ENCODE measurements at regions not wholly inside any gene's neighbourhood (a gene's known extent, or its start where the extent isn't known, plus 50 kb on each side); places are given as distances from the start of the nearest gene placed in this dataset.

DNA sequence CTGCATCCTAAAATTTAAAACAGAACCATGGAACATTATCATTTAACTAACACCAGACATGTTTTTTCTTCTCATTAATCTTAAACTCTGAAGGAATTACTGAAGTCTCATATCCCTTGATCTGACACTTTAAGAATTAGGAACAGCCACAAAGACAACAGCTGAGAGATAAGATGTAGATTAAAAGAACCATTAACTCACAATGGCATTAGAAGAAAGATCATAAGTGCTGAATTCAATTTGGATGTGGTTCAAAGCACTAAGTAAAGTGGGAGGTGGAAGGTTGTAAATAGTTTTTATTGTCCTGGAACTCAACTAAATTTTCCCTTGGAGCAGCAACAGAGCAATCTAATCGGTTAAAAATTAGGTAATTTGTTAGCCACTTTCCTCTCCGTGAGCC lies 199.0 kb upstream of the ATP2B1 start:
- in situ Hi-C loops (cut with MboI; ENCODE audit: low pct_ligation_motif_present in 1 of 4, low pct_unique_long_range_greater_than_20kb in 1 of 4, low sequenced_read_pairs in 3 of 4) (no loop called here), intact Hi-C loops (cut with DNase I; ENCODE audit: low total_unique reads) (no loop called here)
- 53 to 67% methylated on average over 2 of the region's 2 CpGs for WGBS, 2 donors (ENCODE audit: low coverage in 1 of 2)
- no peak overlapping the region for H3K4me3 ChIP-seq
- TF ChIP-seq EP300 (IDR thresholded peaks at IDR 0.05; ENCODE audit: low read depth) = no peak
- TF ChIP-seq POLR2AphosphoS5 (IDR thresholded peaks at IDR 0.05) = no peak
- no peak for TF ChIP-seq POLR2A (IDR thresholded peaks at IDR 0.05)
- TF ChIP-seq, protein P1, sequence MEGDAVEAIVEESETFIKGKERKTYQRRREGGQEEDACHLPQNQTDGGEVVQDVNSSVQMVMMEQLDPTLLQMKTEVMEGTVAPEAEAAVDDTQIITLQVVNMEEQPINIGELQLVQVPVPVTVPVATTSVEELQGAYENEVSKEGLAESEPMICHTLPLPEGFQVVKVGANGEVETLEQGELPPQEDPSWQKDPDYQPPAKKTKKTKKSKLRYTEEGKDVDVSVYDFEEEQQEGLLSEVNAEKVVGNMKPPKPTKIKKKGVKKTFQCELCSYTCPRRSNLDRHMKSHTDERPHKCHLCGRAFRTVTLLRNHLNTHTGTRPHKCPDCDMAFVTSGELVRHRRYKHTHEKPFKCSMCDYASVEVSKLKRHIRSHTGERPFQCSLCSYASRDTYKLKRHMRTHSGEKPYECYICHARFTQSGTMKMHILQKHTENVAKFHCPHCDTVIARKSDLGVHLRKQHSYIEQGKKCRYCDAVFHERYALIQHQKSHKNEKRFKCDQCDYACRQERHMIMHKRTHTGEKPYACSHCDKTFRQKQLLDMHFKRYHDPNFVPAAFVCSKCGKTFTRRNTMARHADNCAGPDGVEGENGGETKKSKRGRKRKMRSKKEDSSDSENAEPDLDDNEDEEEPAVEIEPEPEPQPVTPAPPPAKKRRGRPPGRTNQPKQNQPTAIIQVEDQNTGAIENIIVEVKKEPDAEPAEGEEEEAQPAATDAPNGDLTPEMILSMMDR (IDR thresholded peaks at IDR 0.05) = no peak
- H3K27me3 ChIP-seq = no peaks in the 10 kb centered on the region
- H3K4me1 ChIP-seq = no peaks in the 10 kb centered on the region
- H3K36me3 ChIP-seq = no peaks in the 10 kb centered on the region
- peaks cover 0 to 5% of the 10 kb centered on the region in 2 donors for H3K9me3 ChIP-seq
- no peak for DNase-seq
- no peak overlapping the region for H3K27ac ChIP-seq

DNA sequence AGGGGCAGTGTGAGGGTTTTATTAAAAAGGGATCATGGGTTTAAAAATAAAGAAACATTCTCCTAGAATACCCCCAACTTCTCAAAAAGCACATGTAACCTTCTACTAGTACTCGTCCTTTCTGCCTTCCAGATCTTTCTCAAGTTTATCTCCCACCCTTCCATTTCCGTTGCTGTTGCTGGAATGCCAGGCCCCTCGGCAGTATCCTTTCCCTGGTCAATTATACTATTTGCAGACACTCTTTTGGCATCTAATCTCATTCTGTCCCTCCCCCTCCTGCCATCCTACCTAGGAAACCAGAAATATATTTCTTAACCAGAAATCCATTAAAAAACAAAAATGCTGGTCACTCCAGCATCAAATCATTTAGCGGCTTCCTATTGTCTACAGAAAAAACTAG lies 198.2 kb upstream of the ATP2B1 start:
- H3K27me3 ChIP-seq = no peaks in the 10 kb centered on the region
- H3K27ac ChIP-seq = no peak overlapping the region
- no peaks in the 10 kb centered on the region for H3K36me3 ChIP-seq
- no peak overlapping the region for H3K4me3 ChIP-seq
- H3K4me1 ChIP-seq = no peaks in the 10 kb centered on the region
- WGBS, 2 donors (ENCODE audit: low coverage in 1 of 2) = 95 to 97% methylated on average over 4 of the region's 4 CpGs
- TF ChIP-seq, protein P1 (IDR thresholded peaks at IDR 0.05) = no peak
- TF ChIP-seq POLR2A (IDR thresholded peaks at IDR 0.05) (no peak), EP300 (IDR thresholded peaks at IDR 0.05; ENCODE audit: low read depth) (no peak), POLR2AphosphoS5 (IDR thresholded peaks at IDR 0.05) (no peak)
- no peak for DNase-seq
- in situ Hi-C loops (cut with MboI; ENCODE audit: low pct_ligation_motif_present in 1 of 4, low pct_unique_long_range_greater_than_20kb in 1 of 4, low sequenced_read_pairs in 3 of 4) = no loop called here
- intact Hi-C loops (cut with DNase I; ENCODE audit: low total_unique reads) = no loop called here
- peaks cover 0 to 2% of the 10 kb centered on the region in 2 donors for H3K9me3 ChIP-seq

DNA sequence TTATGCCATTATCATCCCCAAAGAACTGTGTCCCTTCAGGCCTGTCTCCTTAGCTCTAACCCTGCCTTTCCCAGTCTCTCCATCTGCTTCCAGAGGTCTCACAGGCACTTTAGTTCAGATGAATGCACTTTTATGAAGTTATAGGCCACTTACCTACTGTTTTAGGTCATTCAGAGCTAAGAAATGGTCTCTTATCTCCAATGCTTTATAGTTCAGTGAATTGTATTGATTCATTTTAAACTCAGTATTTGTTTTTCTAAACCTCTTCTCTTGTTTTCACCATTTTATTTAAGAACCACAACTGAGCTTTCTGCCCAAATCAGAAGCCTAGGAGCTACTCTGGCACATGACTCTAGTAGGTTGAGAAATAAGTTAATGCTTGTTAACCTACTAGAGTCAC lies 197.5 kb upstream of the ATP2B1 start:
- Histone ChIP-seq H3K9me3 (peaks cover 0 to 2% of the 10 kb centered on the region in 2 donors), H3K36me3 (no peaks in the 10 kb centered on the region), H3K27me3 (no peaks in the 10 kb centered on the region), H3K4me1 (no peaks in the 10 kb centered on the region), H3K27ac (no peak overlapping the region), H3K4me3 (no peak overlapping the region)
- intact Hi-C loops (cut with DNase I; ENCODE audit: low total_unique reads) = no loop called here
- TF ChIP-seq EP300 (IDR thresholded peaks at IDR 0.05; ENCODE audit: low read depth) (no peak), POLR2A (IDR thresholded peaks at IDR 0.05) (no peak), POLR2AphosphoS5 (IDR thresholded peaks at IDR 0.05) (no peak)
- TF ChIP-seq, protein P1 (IDR thresholded peaks at IDR 0.05) = no peak
- DNase-seq = no peak
- in situ Hi-C loops (cut with MboI; ENCODE audit: low pct_ligation_motif_present in 1 of 4, low pct_unique_long_range_greater_than_20kb in 1 of 4, low sequenced_read_pairs in 3 of 4) = no loop called here

DNA sequence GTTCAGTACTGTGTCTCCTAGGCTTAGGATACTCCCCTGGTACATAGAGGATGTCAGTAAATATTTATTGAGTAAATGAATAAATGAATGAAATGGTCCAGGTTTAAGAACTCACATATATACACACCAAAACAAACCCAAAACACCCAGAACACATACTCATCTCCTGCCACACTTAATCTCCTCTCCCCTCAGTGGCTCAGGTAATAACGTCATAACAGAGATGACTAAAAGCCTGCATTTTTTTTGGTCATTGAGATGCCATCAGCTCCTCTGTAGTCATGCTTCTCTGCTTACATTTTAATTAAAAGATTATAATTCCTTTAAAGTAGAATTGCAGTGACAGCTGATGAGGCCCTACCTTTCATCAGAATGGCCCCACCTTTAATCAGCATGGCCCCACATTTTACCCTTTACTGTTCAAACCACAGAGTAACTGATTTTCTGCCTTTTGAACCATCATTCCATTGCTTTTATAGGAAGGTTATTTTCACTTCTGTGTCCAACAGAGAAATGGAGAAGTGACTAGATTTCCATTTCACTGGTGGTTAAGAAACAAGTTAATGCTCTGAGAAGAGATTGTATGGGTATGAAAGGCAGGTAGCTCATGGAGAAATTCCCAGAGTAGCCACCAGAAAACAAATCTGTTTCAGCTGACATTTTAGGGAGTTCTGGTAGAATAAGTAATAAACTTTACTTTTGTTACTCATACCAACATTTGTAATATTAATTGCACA lies 193.4 kb upstream of the ATP2B1 start:
- Histone ChIP-seq H3K27ac (no peak overlapping the region), H3K27me3 (no peaks in the 10 kb centered on the region), H3K36me3 (no peaks in the 10 kb centered on the region), H3K4me1 (no peaks in the 10 kb centered on the region), H3K4me3 (no peak overlapping the region), H3K9me3 (no peaks in the 10 kb centered on the region)
- in situ Hi-C loops (cut with MboI; ENCODE audit: low pct_ligation_motif_present in 1 of 4, low pct_unique_long_range_greater_than_20kb in 1 of 4, low sequenced_read_pairs in 3 of 4) = no loop called here
- intact Hi-C loops (cut with DNase I; ENCODE audit: low total_unique reads) = loop anchor here (5.0 kb wide), 1 partner anchor 315 kb away; no protein-coding TSS in a partner anchor
- WGBS, 2 donors (ENCODE audit: low coverage in 1 of 2) = 0% methylated on average over 1 of the region's 1 CpG
- DNase-seq = no peak
- TF ChIP-seq POLR2A (IDR thresholded peaks at IDR 0.05) (no peak), EP300 (IDR thresholded peaks at IDR 0.05; ENCODE audit: low read depth) (no peak), POLR2AphosphoS5 (IDR thresholded peaks at IDR 0.05) (no peak)
- TF ChIP-seq, protein P1 (IDR thresholded peaks at IDR 0.05) = no peak

Data from transverse colon (tissue), 4 donors.